WERI-Rb-1 (cell line): ENCODE measurements at regions not wholly inside any gene's neighbourhood (a gene's known extent, or its start where the extent isn't known, plus 50 kb on each side); places are given as distances from the start of the nearest gene placed in this dataset.

Experiments used
- DNase-seq: peaks from one replicate; pipeline ENCODE4 v3.0.0-alpha.2; 2020
- H3K27ac ChIP-seq: fragments of 250-450 bp; sonication (Bioruptor Pico); 2 replicates; pipeline ENCODE4 v1.5.1; 2020; ENCODE audit warnings: mild to moderate bottlenecking, moderate library complexity
- H3K27me3 ChIP-seq: fragments of 250-450 bp; sonication (Bioruptor Pico); 2 replicates; pipeline ENCODE4 v1.5.1; 2021; ENCODE audit warnings: mild to moderate bottlenecking, low read depth, moderate library complexity; ENCODE audit not compliant: insufficient read depth, severe bottlenecking
- H3K36me3 ChIP-seq: fragments of 250-450 bp; sonication (Bioruptor Pico); 2 replicates; pipeline ENCODE4 v1.5.1; 2020; ENCODE audit warnings: mild to moderate bottlenecking, moderate library complexity
- H3K4me3 ChIP-seq: 2 replicates; pipeline ENCODE4 v1.5.1; 2011; ENCODE audit warnings: low read depth, mild to moderate bottlenecking, control low read depth, low read length
- H3K9me3 ChIP-seq: fragments of 250-450 bp; sonication (Bioruptor Pico); 2 replicates; pipeline ENCODE4 v1.5.1; 2021; ENCODE audit warnings: mild to moderate bottlenecking, moderate library complexity; ENCODE audit not compliant: severe bottlenecking
- TF ChIP-seq, protein P1 (sequence below): IDR thresholded peaks from 2 replicates; pipeline ENCODE4 v1.5.1; 2011; ENCODE audit warnings: low read depth, mild to moderate bottlenecking, control low read depth, inconsistent platforms, low read length

DNA sequence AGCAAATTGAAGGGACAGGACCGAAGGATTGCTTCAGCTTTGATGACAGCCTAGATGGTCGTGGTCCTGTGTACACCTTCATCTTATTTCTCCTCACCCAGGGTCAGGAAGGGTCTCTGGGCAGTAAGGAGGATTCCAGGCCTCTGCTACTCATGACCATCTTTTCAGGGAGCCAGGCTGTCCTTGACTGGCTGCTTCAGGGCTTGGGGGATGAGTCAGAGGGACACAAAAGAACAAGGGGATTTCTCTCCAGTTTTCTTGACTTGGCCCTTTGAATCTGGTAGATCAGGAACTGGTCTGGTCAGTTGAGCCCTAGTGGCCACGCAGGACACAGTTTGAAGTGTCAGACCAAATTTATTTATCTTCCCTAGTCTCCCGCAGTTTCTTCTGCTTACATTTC is 402.1 kb upstream of the CHD6 start:
- DNase-seq: no peak
- Histone ChIP-seq H3K4me3 (no peak overlapping the region), H3K36me3 (no peaks in the 10 kb centered on the region), H3K27ac (no peak overlapping the region), H3K27me3 (no peaks in the 10 kb centered on the region), H3K9me3 (no peaks in the 10 kb centered on the region)
- TF ChIP-seq, protein P1, sequence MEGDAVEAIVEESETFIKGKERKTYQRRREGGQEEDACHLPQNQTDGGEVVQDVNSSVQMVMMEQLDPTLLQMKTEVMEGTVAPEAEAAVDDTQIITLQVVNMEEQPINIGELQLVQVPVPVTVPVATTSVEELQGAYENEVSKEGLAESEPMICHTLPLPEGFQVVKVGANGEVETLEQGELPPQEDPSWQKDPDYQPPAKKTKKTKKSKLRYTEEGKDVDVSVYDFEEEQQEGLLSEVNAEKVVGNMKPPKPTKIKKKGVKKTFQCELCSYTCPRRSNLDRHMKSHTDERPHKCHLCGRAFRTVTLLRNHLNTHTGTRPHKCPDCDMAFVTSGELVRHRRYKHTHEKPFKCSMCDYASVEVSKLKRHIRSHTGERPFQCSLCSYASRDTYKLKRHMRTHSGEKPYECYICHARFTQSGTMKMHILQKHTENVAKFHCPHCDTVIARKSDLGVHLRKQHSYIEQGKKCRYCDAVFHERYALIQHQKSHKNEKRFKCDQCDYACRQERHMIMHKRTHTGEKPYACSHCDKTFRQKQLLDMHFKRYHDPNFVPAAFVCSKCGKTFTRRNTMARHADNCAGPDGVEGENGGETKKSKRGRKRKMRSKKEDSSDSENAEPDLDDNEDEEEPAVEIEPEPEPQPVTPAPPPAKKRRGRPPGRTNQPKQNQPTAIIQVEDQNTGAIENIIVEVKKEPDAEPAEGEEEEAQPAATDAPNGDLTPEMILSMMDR: no peak

DNA sequence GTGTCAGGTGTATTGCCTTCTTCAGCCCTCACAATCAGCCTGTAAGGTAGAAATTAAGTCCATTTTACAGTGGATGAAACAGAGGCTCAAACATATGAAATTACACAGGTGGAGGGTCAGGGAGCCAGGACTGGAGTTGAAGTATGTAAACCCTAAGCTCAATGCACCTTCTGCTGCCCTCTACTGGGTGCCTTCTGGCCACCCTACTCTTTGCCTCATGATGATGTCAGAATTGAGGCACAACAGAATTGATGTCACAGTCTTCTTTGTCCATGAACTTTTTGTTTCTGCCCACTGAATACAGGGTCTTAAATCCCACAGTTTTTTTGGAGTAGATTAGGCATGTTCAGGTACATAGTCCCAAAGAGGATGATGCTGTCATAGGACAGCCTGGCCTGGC is 400.8 kb upstream of the CHD6 start:
- Histone ChIP-seq H3K27ac (no peak overlapping the region), H3K27me3 (no peaks in the 10 kb centered on the region), H3K36me3 (no peaks in the 10 kb centered on the region), H3K4me3 (no peak overlapping the region), H3K9me3 (no peaks in the 10 kb centered on the region)
- TF ChIP-seq, protein P1: peak; percentile 80
- peak; percentile 55 for DNase-seq

DNA sequence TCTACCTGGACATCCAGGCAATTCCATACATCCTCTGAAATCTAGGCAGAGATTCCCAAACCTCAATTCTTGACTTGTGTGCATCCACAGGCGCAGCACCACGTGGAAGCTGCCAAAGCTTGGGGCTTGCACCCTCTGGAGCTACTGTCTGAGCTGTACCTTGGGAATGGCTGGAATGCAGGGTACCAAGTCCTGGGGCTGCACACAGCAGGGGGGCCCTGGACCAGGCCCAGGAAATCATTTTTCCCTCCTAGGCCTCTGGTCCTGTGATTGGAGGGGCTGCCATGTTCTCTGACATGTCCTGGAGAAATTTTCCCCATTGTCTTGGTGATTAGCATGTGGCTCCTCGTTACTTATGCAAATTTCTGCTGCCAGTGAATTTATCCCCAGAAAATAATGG is 391.9 kb upstream of the CHD6 start:
- H3K27me3 ChIP-seq: no peaks in the 10 kb centered on the region
- H3K27ac ChIP-seq: no peak overlapping the region
- no peak overlapping the region for H3K4me3 ChIP-seq
- H3K36me3 ChIP-seq: no peaks in the 10 kb centered on the region
- TF ChIP-seq, protein P1: no peak
- peaks cover 14% of the 10 kb centered on the region for H3K9me3 ChIP-seq
- DNase-seq: no peak

DNA sequence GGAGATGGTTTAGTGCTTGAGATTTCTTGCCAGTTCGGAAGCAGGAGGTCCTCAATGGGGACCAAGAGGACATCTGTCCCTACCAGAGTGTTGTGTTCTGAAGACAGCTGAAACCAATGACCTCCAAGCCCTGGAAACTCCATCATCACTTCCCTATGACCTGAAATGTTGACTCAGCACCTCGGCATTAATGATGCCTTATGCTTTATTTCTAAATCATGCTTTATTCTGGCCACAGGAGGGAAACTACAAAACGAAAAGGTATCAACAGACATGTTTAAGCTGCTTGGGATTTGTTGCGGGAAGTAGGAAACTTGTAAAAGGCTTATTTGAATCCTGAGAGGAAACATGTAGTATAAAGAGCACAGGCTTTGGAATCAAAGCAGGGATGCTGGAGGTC is 389.1 kb upstream of the CHD6 start:
- Histone ChIP-seq H3K27ac (no peak overlapping the region), H3K36me3 (no peaks in the 10 kb centered on the region), H3K4me3 (no peak overlapping the region), H3K27me3 (no peaks in the 10 kb centered on the region), H3K9me3 (peaks cover 14% of the 10 kb centered on the region)
- DNase-seq: no peak
- TF ChIP-seq, protein P1: no peak

DNA sequence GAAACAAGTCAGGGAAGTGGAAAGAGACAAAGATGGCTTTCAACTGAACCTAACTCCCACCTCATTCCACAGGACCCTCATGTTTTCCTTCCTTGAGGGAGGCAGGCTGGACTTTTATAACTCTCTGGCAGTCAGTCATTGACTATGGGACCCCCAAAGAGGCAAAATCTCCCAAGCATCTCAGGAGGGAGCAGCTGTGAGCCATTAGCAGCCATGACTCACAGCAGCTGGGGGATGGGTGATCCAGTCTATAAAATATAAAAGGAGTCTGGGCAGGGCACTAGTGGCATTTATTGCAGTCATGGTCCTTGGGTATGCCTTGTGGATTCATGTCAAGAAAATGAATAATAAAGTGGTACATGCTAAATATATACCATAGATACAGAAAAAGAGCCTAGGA is 387.0 kb upstream of the CHD6 start:
- Histone ChIP-seq H3K36me3 (no peaks in the 10 kb centered on the region), H3K4me3 (no peak overlapping the region), H3K9me3 (peaks cover 9% of the 10 kb centered on the region), H3K27me3 (no peaks in the 10 kb centered on the region), H3K27ac (no peak overlapping the region)
- no peak for DNase-seq
- TF ChIP-seq, protein P1: no peak

DNA sequence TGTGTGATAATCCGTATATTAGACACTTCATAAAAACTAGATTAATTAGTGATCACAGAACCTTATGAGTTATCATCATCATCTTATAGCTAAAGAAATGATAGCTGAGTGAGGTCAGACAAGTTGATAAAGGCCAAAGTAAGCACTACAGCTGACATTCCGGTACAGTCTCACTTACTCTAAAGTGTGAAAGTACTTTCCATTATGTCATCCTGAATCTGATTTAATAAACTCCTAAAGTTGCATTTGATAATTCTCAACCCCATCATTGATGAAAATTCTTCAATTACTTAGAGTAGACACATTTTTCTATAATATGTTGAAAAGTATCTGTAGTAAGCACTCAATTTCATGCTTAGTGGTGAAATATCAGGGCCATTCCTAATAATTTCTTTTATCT is 385.2 kb upstream of the CHD6 start:
- TF ChIP-seq, protein P1: no peak
- Histone ChIP-seq H3K27me3 (no peaks in the 10 kb centered on the region), H3K36me3 (no peaks in the 10 kb centered on the region), H3K4me3 (no peak overlapping the region), H3K9me3 (no peaks in the 10 kb centered on the region), H3K27ac (no peak overlapping the region)
- DNase-seq: no peak
